Osteoblast (primary cell): ENCODE measurements at regions not wholly inside any gene's neighbourhood (a gene's known extent, or its start where the extent isn't known, plus 50 kb on each side); places are given as distances from the start of the nearest gene placed in this dataset.

Experiments used
- DNase-seq: peaks from one replicate; pipeline ENCODE4 v3.0.0; 2011; ENCODE audit warnings: low spot score, mixed read lengths; ENCODE audit not compliant: insufficient read length; ENCODE audit errors: missing footprints
- H2AFZ ChIP-seq: 2 replicates; pipeline ENCODE4 v1.6.0; 2011; ENCODE audit warnings: mild to moderate bottlenecking, low read length
- H3K27ac ChIP-seq: 2 replicates; pipeline ENCODE4 v1.5.1; 2011; ENCODE audit warnings: mild to moderate bottlenecking, low read depth, low read length, moderate library complexity
- H3K27me3 ChIP-seq: 2 replicates; pipeline ENCODE4 v1.6.0; 2012; ENCODE audit warnings: mild to moderate bottlenecking, control low read depth, inconsistent platforms, low read length, moderate library complexity; ENCODE audit not compliant: insufficient read depth
- H3K36me3 ChIP-seq: 2 replicates; pipeline ENCODE4 v1.5.1; 2011; ENCODE audit warnings: mild to moderate bottlenecking, low read length, control low read depth, moderate library complexity; ENCODE audit not compliant: insufficient read depth
- H3K4me1 ChIP-seq: 2 replicates; pipeline ENCODE4 v1.5.1; 2011; ENCODE audit warnings: mild to moderate bottlenecking, low read length, control low read depth, moderate library complexity; ENCODE audit not compliant: insufficient read depth
- H3K4me2 ChIP-seq: 2 replicates; pipeline ENCODE4 v1.6.0; 2011; ENCODE audit warnings: mild to moderate bottlenecking, low read length; ENCODE audit not compliant: insufficient read depth
- H3K4me3 ChIP-seq: fragments of 200-600 bp; sonication (generic); 3 replicates; pipeline ENCODE4 v1.5.1; 2012; ENCODE audit warnings: mild to moderate bottlenecking, low read length, inconsistent platforms; ENCODE audit not compliant: insufficient read depth
- H3K79me2 ChIP-seq: 2 replicates; pipeline ENCODE4 v1.6.0; 2012; ENCODE audit warnings: mild to moderate bottlenecking, low read length, control low read depth, inconsistent platforms; ENCODE audit not compliant: insufficient read depth
- H3K9me3 ChIP-seq: 2 replicates; pipeline ENCODE4 v1.5.1; 2011; ENCODE audit warnings: low read depth, low read length, control low read depth
- H4K20me1 ChIP-seq: 2 replicates; pipeline ENCODE4 v1.6.0; 2012; ENCODE audit warnings: mild to moderate bottlenecking, low read length, control low read depth; ENCODE audit not compliant: insufficient read depth
- TF ChIP-seq, protein P1 (sequence below): IDR thresholded peaks from 2 replicates; pipeline ENCODE4 v1.5.1; 2011; ENCODE audit warnings: mild to moderate bottlenecking, low read depth, low read length, moderate library complexity; ENCODE audit errors: extremely low read depth

DNA sequence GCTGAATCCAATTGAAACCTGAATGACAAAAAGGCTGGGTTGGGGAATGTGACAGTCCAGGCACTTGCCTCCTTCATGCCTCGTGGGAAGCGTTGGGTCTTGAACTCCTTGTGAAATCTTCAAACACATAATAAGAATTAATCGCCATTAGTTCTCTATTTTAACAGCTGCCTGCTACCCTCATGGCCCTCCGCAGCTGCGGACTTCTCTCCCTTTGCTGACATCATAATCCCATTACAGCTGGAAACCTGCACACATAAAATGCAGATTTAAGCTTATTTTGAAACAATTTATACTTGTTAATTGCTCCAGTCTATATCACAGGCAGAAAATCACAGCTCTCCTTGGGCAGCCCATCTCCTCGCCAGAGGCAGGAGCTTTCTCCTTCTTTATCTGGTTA, 403.0 kb upstream of the MKI67 start:
- Histone ChIP-seq H3K27me3 (no peaks in the 10 kb centered on the region), H2AFZ (no peak overlapping the region), H3K27ac (no peak overlapping the region), H3K9me3 (no peaks in the 10 kb centered on the region), H4K20me1 (no peaks in the 10 kb centered on the region), H3K79me2 (no peaks in the 10 kb centered on the region), H3K36me3 (no peaks in the 10 kb centered on the region), H3K4me2 (no peak overlapping the region), H3K4me3 (no peak overlapping the region), H3K4me1 (no peaks in the 10 kb centered on the region)
- TF ChIP-seq, protein P1, sequence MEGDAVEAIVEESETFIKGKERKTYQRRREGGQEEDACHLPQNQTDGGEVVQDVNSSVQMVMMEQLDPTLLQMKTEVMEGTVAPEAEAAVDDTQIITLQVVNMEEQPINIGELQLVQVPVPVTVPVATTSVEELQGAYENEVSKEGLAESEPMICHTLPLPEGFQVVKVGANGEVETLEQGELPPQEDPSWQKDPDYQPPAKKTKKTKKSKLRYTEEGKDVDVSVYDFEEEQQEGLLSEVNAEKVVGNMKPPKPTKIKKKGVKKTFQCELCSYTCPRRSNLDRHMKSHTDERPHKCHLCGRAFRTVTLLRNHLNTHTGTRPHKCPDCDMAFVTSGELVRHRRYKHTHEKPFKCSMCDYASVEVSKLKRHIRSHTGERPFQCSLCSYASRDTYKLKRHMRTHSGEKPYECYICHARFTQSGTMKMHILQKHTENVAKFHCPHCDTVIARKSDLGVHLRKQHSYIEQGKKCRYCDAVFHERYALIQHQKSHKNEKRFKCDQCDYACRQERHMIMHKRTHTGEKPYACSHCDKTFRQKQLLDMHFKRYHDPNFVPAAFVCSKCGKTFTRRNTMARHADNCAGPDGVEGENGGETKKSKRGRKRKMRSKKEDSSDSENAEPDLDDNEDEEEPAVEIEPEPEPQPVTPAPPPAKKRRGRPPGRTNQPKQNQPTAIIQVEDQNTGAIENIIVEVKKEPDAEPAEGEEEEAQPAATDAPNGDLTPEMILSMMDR, result no peak
- no peak for DNase-seq

DNA sequence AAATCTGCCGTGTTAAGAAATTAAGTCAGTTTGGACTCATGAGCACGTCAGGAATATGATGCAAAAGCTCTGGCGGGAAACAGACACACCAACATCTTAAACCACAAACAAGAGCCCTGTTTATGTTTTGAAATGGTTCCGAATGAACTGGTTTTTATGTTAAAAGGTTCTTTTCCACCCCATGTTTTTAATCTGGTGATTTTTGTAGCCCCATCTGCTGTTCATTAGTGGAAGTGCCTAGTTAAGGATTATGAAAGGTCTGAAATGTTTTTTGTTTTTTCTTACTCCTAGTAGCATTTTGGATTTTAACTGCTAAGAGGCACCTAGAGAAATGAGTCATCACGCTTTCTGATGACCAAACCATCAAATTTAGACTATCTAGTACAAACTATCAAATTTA, 404.1 kb upstream of the MKI67 start:
- Histone ChIP-seq H3K4me1 (no peaks in the 10 kb centered on the region), H3K79me2 (no peaks in the 10 kb centered on the region), H3K9me3 (no peaks in the 10 kb centered on the region), H3K27ac (no peak overlapping the region), H3K27me3 (no peaks in the 10 kb centered on the region), H3K4me3 (no peak overlapping the region), H4K20me1 (no peaks in the 10 kb centered on the region), H3K36me3 (no peaks in the 10 kb centered on the region), H3K4me2 (no peak overlapping the region), H2AFZ (no peak overlapping the region)
- no peak for DNase-seq
- TF ChIP-seq, protein P1, result peak; percentile 18

DNA sequence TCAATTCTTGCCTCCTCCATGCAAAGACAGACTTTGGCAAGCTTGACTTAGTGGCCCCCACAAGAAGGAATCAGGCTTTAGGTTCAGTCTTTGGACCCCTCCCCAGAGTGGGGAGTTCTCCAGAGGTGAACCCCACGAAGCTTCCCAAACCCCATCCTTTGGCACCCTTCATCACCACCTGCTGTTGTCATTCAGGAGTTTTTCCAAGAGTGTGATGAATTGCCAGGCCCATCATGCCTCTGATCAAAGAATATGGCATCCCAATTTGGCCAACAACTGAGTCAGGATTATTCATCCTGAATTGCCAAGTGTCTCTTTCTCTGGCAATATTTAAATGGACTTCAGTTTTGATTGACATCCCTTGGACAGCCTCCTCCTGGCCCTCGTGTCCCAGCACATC, 404.7 kb upstream of the MKI67 start:
- H3K4me3 ChIP-seq, result no peak overlapping the region
- H3K27ac ChIP-seq, result no peak overlapping the region
- no peaks in the 10 kb centered on the region for H3K79me2 ChIP-seq
- no peaks in the 10 kb centered on the region for H3K27me3 ChIP-seq
- DNase-seq, result no peak
- H3K36me3 ChIP-seq, result no peaks in the 10 kb centered on the region
- H3K4me1 ChIP-seq, result no peaks in the 10 kb centered on the region
- TF ChIP-seq, protein P1, result no peak
- H3K9me3 ChIP-seq, result no peaks in the 10 kb centered on the region
- no peaks in the 10 kb centered on the region for H4K20me1 ChIP-seq
- no peak overlapping the region for H2AFZ ChIP-seq
- H3K4me2 ChIP-seq, result no peak overlapping the region

DNA sequence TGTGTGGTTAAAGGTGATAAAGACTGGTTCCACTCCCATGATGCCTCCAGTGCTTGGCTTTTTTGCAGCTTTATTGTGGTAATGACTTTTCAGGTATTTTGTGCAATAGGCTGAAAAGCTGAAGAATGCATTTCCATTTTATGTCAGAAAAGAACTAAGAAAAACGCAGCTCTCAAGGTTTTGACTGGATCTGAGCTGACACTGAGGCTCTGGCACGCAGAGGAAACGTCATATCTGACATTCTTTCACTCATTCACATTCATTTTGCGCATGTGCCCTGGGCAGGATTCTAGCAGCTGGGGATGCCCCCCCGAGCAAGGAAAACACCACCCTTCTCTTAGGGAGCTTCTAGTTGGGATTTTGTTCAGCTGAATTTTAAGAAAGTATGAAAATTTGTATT, 408.5 kb upstream of the MKI67 start:
- DNase-seq, result no peak
- H3K36me3 ChIP-seq, result no peaks in the 10 kb centered on the region
- H4K20me1 ChIP-seq, result no peaks in the 10 kb centered on the region
- H3K27ac ChIP-seq, result no peak overlapping the region
- H3K27me3 ChIP-seq, result no peaks in the 10 kb centered on the region
- H3K79me2 ChIP-seq, result no peaks in the 10 kb centered on the region
- no peak overlapping the region for H3K4me2 ChIP-seq
- TF ChIP-seq, protein P1, result no peak
- no peaks in the 10 kb centered on the region for H3K9me3 ChIP-seq
- no peak overlapping the region for H3K4me3 ChIP-seq
- H2AFZ ChIP-seq, result no peak overlapping the region
- no peaks in the 10 kb centered on the region for H3K4me1 ChIP-seq
